H9 (cell line): ENCODE measurements at regions not wholly inside any gene's neighbourhood (a gene's known extent, or its start where the extent isn't known, plus 50 kb on each side); places are given as distances from the start of the nearest gene placed in this dataset.
"Not testable (repeated sequence)": the region's sequence is repeated elsewhere in the genome, so short reads cannot be mapped to it uniquely, and the experiment has no call there.

Source experiments
- DNase-seq: peaks from one replicate; pipeline ENCODE4 v3.0.0-alpha.2; 2017
- H2AFZ ChIP-seq: one replicate; pipeline ENCODE4 v1.6.1; 2013; ENCODE audit warnings: mild to moderate bottlenecking, low read length, control low read depth, moderate library complexity
- H2AK5ac ChIP-seq: 2 replicates; pipeline ENCODE4 v1.6.1; 2013; ENCODE audit warnings: low read length, control low read depth, mixed read lengths; ENCODE audit not compliant: insufficient read length
- H2BK120ac ChIP-seq: one replicate; pipeline ENCODE4 v1.6.1; 2013; ENCODE audit warnings: low read depth, mild to moderate bottlenecking, low read length, control low read depth, inconsistent platforms; ENCODE audit not compliant: poor library complexity, severe bottlenecking
- H2BK12ac ChIP-seq: 2 replicates; pipeline ENCODE4 v1.6.1; 2013; ENCODE audit warnings: low read length, control low read depth, mixed read lengths, low read depth; ENCODE audit not compliant: insufficient read length
- H2BK15ac ChIP-seq: 2 replicates; pipeline ENCODE4 v1.6.1; 2013; ENCODE audit warnings: low read depth, low read length, control low read depth
- H2BK20ac ChIP-seq: one replicate; pipeline ENCODE4 v1.6.1; 2013; ENCODE audit warnings: low read depth, mild to moderate bottlenecking, low read length, control low read depth, inconsistent platforms; ENCODE audit not compliant: poor library complexity, severe bottlenecking
- H2BK5ac ChIP-seq: 2 replicates; pipeline ENCODE4 v1.6.1; 2013; ENCODE audit warnings: low read length, control low read depth, mixed read lengths; ENCODE audit not compliant: insufficient read length
- H3K14ac ChIP-seq: 2 replicates; pipeline ENCODE4 v1.6.1; 2013; ENCODE audit warnings: low read length, control low read depth; ENCODE audit not compliant: insufficient read depth
- H3K18ac ChIP-seq: 2 replicates; pipeline ENCODE4 v1.6.1; 2013; ENCODE audit warnings: low read depth, mild to moderate bottlenecking, mixed read lengths, low read length, control low read depth; ENCODE audit not compliant: insufficient read length
- H3K23ac ChIP-seq: 2 replicates; pipeline ENCODE4 v1.6.1; 2013; ENCODE audit warnings: low read length, control low read depth, mixed read lengths, low read depth; ENCODE audit not compliant: insufficient read length
- H3K23me2 ChIP-seq: 2 replicates; pipeline ENCODE4 v1.6.1; 2013; ENCODE audit warnings: low read depth, mild to moderate bottlenecking, mixed read lengths, low read length, control low read depth; ENCODE audit not compliant: insufficient read length, poor library complexity, severe bottlenecking
- H3K27ac ChIP-seq: 2 replicates; pipeline ENCODE4 v1.5.1; 2013; ENCODE audit warnings: low read length, control low read depth, mixed read lengths, low read depth; ENCODE audit not compliant: insufficient read length
- H3K27me3 ChIP-seq: 2 replicates; pipeline ENCODE4 v1.6.1; 2013; ENCODE audit warnings: low read length, control low read depth, inconsistent platforms; ENCODE audit not compliant: insufficient read depth
- H3K4ac ChIP-seq: 2 replicates; pipeline ENCODE4 v1.6.1; 2013; ENCODE audit warnings: low read depth, mild to moderate bottlenecking, control low read depth, inconsistent platforms, low read length, moderate library complexity
- H3K4me1 ChIP-seq: 2 replicates; pipeline ENCODE4 v1.6.1; 2013; ENCODE audit warnings: low read length, control low read depth, inconsistent platforms; ENCODE audit not compliant: insufficient read depth
- H3K4me2 ChIP-seq: 2 replicates; pipeline ENCODE4 v1.6.1; 2013; ENCODE audit warnings: low read length, control low read depth, mixed read lengths; ENCODE audit not compliant: insufficient read length, insufficient read depth
- H3K56ac ChIP-seq: 2 replicates; pipeline ENCODE4 v1.6.1; 2013; ENCODE audit warnings: low read depth, mild to moderate bottlenecking, mixed read lengths, low read length, control low read depth; ENCODE audit not compliant: insufficient read length
- H3K79me1 ChIP-seq: 2 replicates; pipeline ENCODE4 v1.6.1; 2013; ENCODE audit warnings: low read depth, mild to moderate bottlenecking, moderate library complexity, low read length, control low read depth, inconsistent platforms; ENCODE audit not compliant: insufficient read depth, poor library complexity, severe bottlenecking
- H3K79me2 ChIP-seq: 2 replicates; pipeline ENCODE4 v1.6.1; 2013; ENCODE audit warnings: low read length, control low read depth, inconsistent platforms; ENCODE audit not compliant: insufficient read depth
- H3K9ac ChIP-seq: 2 replicates; pipeline ENCODE4 v1.6.1; 2013; ENCODE audit warnings: low read length, control low read depth, mixed read lengths; ENCODE audit not compliant: insufficient read length; ENCODE audit errors: extremely low read depth
- H3K9me3 ChIP-seq: one replicate; pipeline ENCODE4 v1.6.1; 2013; ENCODE audit warnings: low read depth, low read length, inconsistent platforms; ENCODE audit not compliant: control insufficient read depth
- H3T11ph ChIP-seq: one replicate; pipeline ENCODE4 v1.6.1; 2013; ENCODE audit warnings: mild to moderate bottlenecking, low read length, control low read depth, inconsistent platforms
- H4K20me1 ChIP-seq: one replicate; pipeline ENCODE4 v1.6.1; 2013; ENCODE audit not compliant: control insufficient read depth, insufficient read length, insufficient read depth
- H4K5ac ChIP-seq: 2 replicates; pipeline ENCODE4 v1.6.1; 2013; ENCODE audit warnings: low read depth, mild to moderate bottlenecking, mixed read lengths, low read length, control low read depth; ENCODE audit not compliant: insufficient read length
- H4K8ac ChIP-seq: replicated peaks from 2 replicates; pipeline ENCODE4 v1.6.1; 2013; ENCODE audit warnings: low read length, control low read depth, mixed read lengths, low read depth; ENCODE audit not compliant: insufficient read length
- H4K91ac ChIP-seq: 2 replicates; pipeline ENCODE4 v1.6.1; 2013; ENCODE audit warnings: low read depth, mild to moderate bottlenecking, moderate library complexity, mixed read lengths, low read length, control low read depth; ENCODE audit not compliant: insufficient read length
- H3K27ac Mint-ChIP-seq, 3 experiments: 2 replicates in 2 of 3; 3 replicates in 1 of 3; pipeline ENCODE4 v1.8.0; 2020 to 2021; ENCODE audit warnings: mixed read lengths in 3 of 3, mild to moderate bottlenecking in 1 of 3, moderate library complexity in 1 of 3
- H3K27me3 Mint-ChIP-seq: 2 replicates; pipeline ENCODE4 v1.8.0; 2021; ENCODE audit warnings: low read depth, mild to moderate bottlenecking, moderate library complexity, mixed read lengths
- H3K36me3 Mint-ChIP-seq, 3 experiments: 2 replicates in 2 of 3; 3 replicates in 1 of 3; pipeline ENCODE4 v1.8.0; 2020 to 2021; ENCODE audit warnings: low read depth in 3 of 3, mixed read lengths in 3 of 3; ENCODE audit not compliant: insufficient read depth in 1 of 3
- H3K4me1 Mint-ChIP-seq, 2 experiments: 2 replicates each; pipeline ENCODE4 v1.8.0; 2020; ENCODE audit warnings: mixed read lengths in 2 of 2
- H3K4me3 Mint-ChIP-seq, 2 experiments: 2 replicates in 1 of 2; 3 replicates in 1 of 2; pipeline ENCODE4 v1.8.0; 2020 to 2021; ENCODE audit warnings: mild to moderate bottlenecking in 2 of 2, mixed read lengths in 2 of 2, moderate library complexity in 1 of 2
- H3K9me3 Mint-ChIP-seq, 2 experiments: 2 replicates in 1 of 2; 3 replicates in 1 of 2; pipeline ENCODE4 v1.8.0; 2020; ENCODE audit warnings: mild to moderate bottlenecking in 2 of 2, mixed read lengths in 2 of 2, moderate library complexity in 1 of 2
- CTCF ChIP-seq: fragments of 200-600 bp; sonication (generic); conservative IDR thresholded peaks from 3 replicates; pipeline ENCODE4 v1.8.0; 2021; ENCODE audit warnings: antibody characterized with exemption, mild to moderate bottlenecking
- WGBS: extraction: QIAGEN DNeasy Blood & Tissue Kit; methylation state at CpG from one replicate; pipeline ENCODE4 v1.1.7; 2013; ENCODE audit warnings: missing lambda C conversion rate, low lambda C conversion rate, mixed read lengths; ENCODE audit not compliant: insufficient read length; ENCODE audit errors: extremely low coverage; 5-methylcytosine and 5-hydroxymethylcytosine counted together

- DNase-seq, result peak; percentile 2
- Mint-ChIP-seq H3K9me3 (peaks cover 12 to 20% of the 10 kb centered on the region in 2 experiments), H3K27ac (no peak overlapping the region), H3K4me3 (no peak overlapping the region), H3K36me3 (peaks cover 0 to 8% (median 7%) of the 10 kb centered on the region in 3 experiments; a peak in 5 of 7 replicates), H3K4me1 (no peaks in the 10 kb centered on the region), H3K27me3 (no peaks in the 10 kb centered on the region; the same call in none of the 2 replicates)
- no peak overlapping the region for H3K27ac ChIP-seq
- no peak overlapping the region for H3K4ac ChIP-seq
- no peaks in the 10 kb centered on the region for H3K9me3 ChIP-seq
- no peak overlapping the region for H3K14ac ChIP-seq
- no peaks in the 10 kb centered on the region for H3K4me1 ChIP-seq
- no peaks in the 10 kb centered on the region for H3K23me2 ChIP-seq
- H2BK20ac ChIP-seq, result no peak overlapping the region
- no peak overlapping the region for H4K91ac ChIP-seq
- H2AFZ ChIP-seq, result no peak overlapping the region
- no peak overlapping the region for H2BK12ac ChIP-seq
- H3K79me1 ChIP-seq, result no peaks in the 10 kb centered on the region
- no peak overlapping the region for H2BK15ac ChIP-seq
- no peaks in the 10 kb centered on the region for H3K27me3 ChIP-seq
- H3K23ac ChIP-seq, result no peak overlapping the region
- no peak overlapping the region for H4K5ac ChIP-seq
- H2BK5ac ChIP-seq, result no peak overlapping the region
- H4K8ac ChIP-seq, result no peak overlapping the region
- no peak overlapping the region for H3K18ac ChIP-seq
- no peak overlapping the region for H2BK120ac ChIP-seq
- WGBS, result no CpG with 5 or more reads among the region's 3 CpGs
- H2AK5ac ChIP-seq, result no peak overlapping the region
- TF ChIP-seq CTCF, result no peak
- no peak overlapping the region for H3K4me2 ChIP-seq
- H3T11ph ChIP-seq, result no peak overlapping the region
- no peaks in the 10 kb centered on the region for H4K20me1 ChIP-seq
- no peaks in the 10 kb centered on the region for H3K79me2 ChIP-seq
- H3K56ac ChIP-seq, result no peak overlapping the region
- no peak overlapping the region for H3K9ac ChIP-seq
Observed at GRCh38 chr10:118974951-118975350, 54.6 kb upstream of the NANOS1 start.

DNA sequence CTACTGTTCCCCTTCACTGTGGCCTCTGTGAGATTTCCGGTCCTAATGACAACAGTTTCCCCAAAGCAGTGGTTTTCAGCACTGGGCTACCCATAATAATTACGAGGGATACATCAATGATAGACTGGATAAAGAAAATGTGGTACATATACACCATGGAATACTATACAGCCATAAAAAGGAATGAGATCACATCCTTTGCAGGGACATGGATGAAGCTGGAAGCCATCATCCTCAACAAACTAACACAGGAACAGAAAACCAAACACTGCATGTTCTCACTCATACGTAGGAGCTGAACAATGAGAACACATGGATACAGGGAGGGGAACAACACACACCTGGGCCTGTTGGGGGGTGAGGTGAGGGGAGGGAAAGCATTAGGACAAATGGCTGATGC is 53.3 kb upstream of the NANOS1 start:
- not testable (repeated sequence) for H3K23me2 ChIP-seq, H2BK120ac ChIP-seq, H3K18ac ChIP-seq, H4K91ac ChIP-seq, H3K79me1 ChIP-seq, H3K4me1 Mint-ChIP-seq, H3K14ac ChIP-seq, H2AK5ac ChIP-seq, H4K5ac ChIP-seq, H3K9ac ChIP-seq, H4K8ac ChIP-seq, H3K4ac ChIP-seq, H2BK20ac ChIP-seq, H4K20me1 ChIP-seq, H3K4me3 Mint-ChIP-seq, DNase-seq, H3K27me3 Mint-ChIP-seq, H3K4me1 ChIP-seq, H3K4me2 ChIP-seq, H3T11ph ChIP-seq, H2BK15ac ChIP-seq, H2AFZ ChIP-seq, H3K79me2 ChIP-seq, H3K27ac ChIP-seq, H3K27ac Mint-ChIP-seq, H2BK12ac ChIP-seq, H3K56ac ChIP-seq, H3K23ac ChIP-seq, H3K36me3 Mint-ChIP-seq, H2BK5ac ChIP-seq, H3K9me3 ChIP-seq, H3K27me3 ChIP-seq
- no CpG with 5 or more reads among the region's 3 CpGs for WGBS
- H3K9me3 Mint-ChIP-seq, result peaks cover 12 to 20% of the 10 kb centered on the region in 2 experiments
